Peyer's patch (tissue), 4 donors: ENCODE measurements at regions not wholly inside any gene's neighbourhood (a gene's known extent, or its start where the extent isn't known, plus 50 kb on each side); places are given as distances from the start of the nearest gene placed in this dataset.

ENCODE experiments used
- CTCF ChIP-seq, 6 experiments: fragments of 450-650 bp in 4 of 6; fragments of 200-600 bp in 2 of 6; sonication (generic) in 1 of 6; IDR thresholded peaks; one replicate each; pipeline ENCODE4 v1.5.1; 2017 to 2019; ENCODE audit warnings: antibody characterized with exemption in 6 of 6, mild to moderate bottlenecking in 3 of 6, moderate library complexity in 1 of 6
- POLR2A ChIP-seq, 2 donors: fragments of 450-650 bp; IDR thresholded peaks; one replicate each; pipeline ENCODE4 v1.5.1; 2017; ENCODE audit warnings: antibody characterized with exemption in 2 of 2, mild to moderate bottlenecking in 2 of 2, moderate library complexity in 2 of 2

GRCh38 chr11:19403196-19403895 lies 162.6 kb upstream of the E2F8 start:
- no peak for TF ChIP-seq CTCF (IDR thresholded peaks at IDR 0.05)
- TF ChIP-seq POLR2A (IDR thresholded peaks at IDR 0.05): no peak
